NT2/D1 (cell line): ENCODE measurements at regions not wholly inside any gene's neighbourhood (a gene's known extent, or its start where the extent isn't known, plus 50 kb on each side); places are given as distances from the start of the nearest gene placed in this dataset.

ENCODE experiments used
- DNase-seq: peaks from one replicate; pipeline ENCODE4 v3.0.0-alpha.2; 2011; ENCODE audit warnings: low read depth, low spot score
- H3K27me3 ChIP-seq: 2 replicates; pipeline ENCODE4 v1.6.0; 2011; ENCODE audit warnings: mild to moderate bottlenecking; ENCODE audit not compliant: insufficient read length, insufficient read depth
- H3K36me3 ChIP-seq: 2 replicates; pipeline ENCODE4 v1.6.1; 2011; ENCODE audit warnings: mild to moderate bottlenecking, low read length, mixed read lengths; ENCODE audit not compliant: insufficient read depth, insufficient read length
- H3K4me1 ChIP-seq: 2 replicates; pipeline ENCODE4 v1.5.1; 2011; ENCODE audit not compliant: insufficient read depth, insufficient read length
- H3K4me3 ChIP-seq: 2 replicates; pipeline ENCODE4 v1.5.1; 2011; ENCODE audit warnings: low read depth; ENCODE audit not compliant: insufficient read length
- H3K9ac ChIP-seq: 2 replicates; pipeline ENCODE4 v1.6.0; 2011; ENCODE audit warnings: low read depth; ENCODE audit not compliant: insufficient read length
- H3K9me3 ChIP-seq: 2 replicates; pipeline ENCODE4 v1.5.1; 2011; ENCODE audit warnings: mild to moderate bottlenecking, low read length; ENCODE audit not compliant: insufficient read depth
- SUZ12 ChIP-seq: IDR thresholded peaks from 2 replicates; pipeline ENCODE4 v1.6.1; 2011; ENCODE audit not compliant: insufficient read length, insufficient read depth; ENCODE audit errors: extremely low read depth
- YY1 ChIP-seq: IDR thresholded peaks from 2 replicates; pipeline ENCODE4 v1.6.1; 2011; ENCODE audit not compliant: insufficient read length, insufficient read depth
- ZNF274 ChIP-seq: IDR thresholded peaks from 2 replicates; pipeline ENCODE4 v1.6.1; 2011; ENCODE audit warnings: mild to moderate bottlenecking, low read depth, low read length

- H3K4me3 ChIP-seq = no peak overlapping the region
- H3K36me3 ChIP-seq = no peaks in the 10 kb centered on the region
- no peaks in the 10 kb centered on the region for H3K9me3 ChIP-seq
- DNase-seq = no peak
- TF ChIP-seq ZNF274 = no peak
- TF ChIP-seq SUZ12 = no peak
- no peak for TF ChIP-seq YY1
- H3K9ac ChIP-seq = no peak overlapping the region
- H3K27me3 ChIP-seq = no peaks in the 10 kb centered on the region
- H3K4me1 ChIP-seq = no peaks in the 10 kb centered on the region
Measured at GRCh38 chr6:113308266-113308665, 548.9 kb upstream of the MARCKS start.

- no peaks in the 10 kb centered on the region for H3K36me3 ChIP-seq
- H3K4me3 ChIP-seq = no peak overlapping the region
- no peaks in the 10 kb centered on the region for H3K27me3 ChIP-seq
- H3K9ac ChIP-seq = no peak overlapping the region
- TF ChIP-seq YY1 (no peak), ZNF274 (no peak), SUZ12 (no peak)
- DNase-seq = no peak
- no peaks in the 10 kb centered on the region for H3K9me3 ChIP-seq
- no peaks in the 10 kb centered on the region for H3K4me1 ChIP-seq
Measured at GRCh38 chr6:113313841-113314240, 543.3 kb upstream of the MARCKS start.

- no peak for TF ChIP-seq ZNF274
- TF ChIP-seq SUZ12 = no peak
- TF ChIP-seq YY1 = no peak
- Histone ChIP-seq H3K9me3 (no peaks in the 10 kb centered on the region), H3K4me3 (no peak overlapping the region), H3K4me1 (no peaks in the 10 kb centered on the region), H3K36me3 (no peaks in the 10 kb centered on the region), H3K9ac (no peak overlapping the region), H3K27me3 (no peaks in the 10 kb centered on the region)
- DNase-seq = no peak
Measured at GRCh38 chr6:113315165-113315564, 542.0 kb upstream of the MARCKS start.

DNA sequence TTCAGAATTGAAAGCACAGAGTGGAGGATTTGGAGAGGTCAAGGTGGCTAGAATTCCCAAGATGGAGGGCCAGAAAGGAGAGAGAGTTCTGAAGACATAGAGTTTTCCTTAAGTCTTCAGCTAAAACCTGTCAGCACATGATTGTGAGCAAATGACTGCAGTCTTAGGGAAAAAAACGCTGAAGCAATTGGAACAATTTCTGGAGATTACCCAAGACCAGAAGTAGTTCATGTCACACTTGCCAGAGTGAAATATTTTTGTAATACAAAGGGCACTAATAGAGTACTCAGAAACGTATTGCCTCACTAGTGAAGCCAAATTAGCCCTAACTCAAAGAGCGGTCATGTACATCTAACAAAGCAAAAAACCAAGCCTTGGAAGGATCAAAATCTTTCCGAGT lies 541.3 kb upstream of the MARCKS start:
- Histone ChIP-seq H3K9me3 (no peaks in the 10 kb centered on the region), H3K4me3 (no peak overlapping the region), H3K27me3 (no peaks in the 10 kb centered on the region), H3K4me1 (no peaks in the 10 kb centered on the region), H3K36me3 (no peaks in the 10 kb centered on the region), H3K9ac (no peak overlapping the region)
- DNase-seq = no peak
- no peak for TF ChIP-seq SUZ12
- TF ChIP-seq ZNF274 = no peak
- TF ChIP-seq YY1 = no peak

DNA sequence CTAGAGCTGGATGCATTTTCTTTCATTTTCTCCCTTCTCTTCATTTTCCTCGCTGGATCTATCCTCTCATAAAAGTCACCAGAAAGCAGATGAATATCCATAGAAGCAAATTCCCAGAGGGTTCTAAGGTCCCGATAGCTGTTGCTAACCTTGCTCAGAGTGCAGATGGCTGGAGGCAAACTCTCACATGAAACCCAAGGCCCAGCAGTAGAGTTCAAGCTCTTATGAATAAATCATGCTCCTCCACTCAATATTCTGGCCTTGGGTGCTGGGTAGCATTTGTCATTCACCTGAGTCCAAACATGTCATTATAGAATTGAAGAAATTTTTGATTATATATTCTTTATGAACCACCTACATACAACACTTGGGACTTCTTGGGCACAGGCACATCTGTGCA lies 539.7 kb upstream of the MARCKS start:
- H3K4me1 ChIP-seq = no peaks in the 10 kb centered on the region
- no peak for DNase-seq
- H3K9me3 ChIP-seq = no peaks in the 10 kb centered on the region
- no peak overlapping the region for H3K9ac ChIP-seq
- TF ChIP-seq YY1 (no peak), SUZ12 (no peak), ZNF274 (no peak)
- H3K36me3 ChIP-seq = no peaks in the 10 kb centered on the region
- H3K4me3 ChIP-seq = no peak overlapping the region
- no peaks in the 10 kb centered on the region for H3K27me3 ChIP-seq

DNA sequence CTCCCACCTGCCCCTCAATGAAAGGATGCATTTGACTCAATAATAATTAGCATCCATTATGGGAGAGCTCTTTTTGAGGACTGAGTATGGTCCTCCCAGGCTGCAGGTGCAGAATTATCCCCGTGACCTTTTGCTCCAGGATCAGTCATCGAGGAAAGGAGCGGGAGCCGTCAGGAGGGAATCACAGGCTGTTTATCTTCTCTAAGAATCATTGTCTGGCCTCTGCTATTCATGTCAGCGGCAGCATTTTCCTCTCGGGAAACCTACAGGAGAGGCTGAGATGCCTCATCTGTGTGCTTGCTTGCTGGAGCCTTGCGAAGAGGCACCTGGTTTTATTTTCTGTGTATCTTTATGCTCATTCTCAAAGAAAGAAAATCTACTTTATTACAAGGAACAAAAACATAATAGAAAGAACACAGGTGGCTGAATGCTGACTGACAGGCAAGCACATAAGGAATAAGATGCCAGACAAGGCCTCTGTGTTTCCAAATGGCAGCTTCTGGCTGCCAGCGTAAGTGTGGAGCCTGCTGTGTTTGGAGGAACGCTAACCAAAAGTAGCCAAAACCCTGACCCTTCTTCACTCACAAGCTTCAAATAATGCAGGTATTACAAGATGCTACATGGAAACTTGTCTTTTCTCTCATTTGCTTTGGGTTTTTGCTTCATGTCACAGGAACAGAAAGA lies 539.1 kb upstream of the MARCKS start:
- Histone ChIP-seq H3K9me3 (no peaks in the 10 kb centered on the region), H3K27me3 (no peaks in the 10 kb centered on the region), H3K4me1 (no peaks in the 10 kb centered on the region), H3K4me3 (no peak overlapping the region), H3K9ac (no peak overlapping the region), H3K36me3 (no peaks in the 10 kb centered on the region)
- no peak for DNase-seq
- TF ChIP-seq YY1 = no peak
- TF ChIP-seq SUZ12 = no peak
- TF ChIP-seq ZNF274 = no peak

- no peaks in the 10 kb centered on the region for H3K27me3 ChIP-seq
- no peaks in the 10 kb centered on the region for H3K9me3 ChIP-seq
- no peaks in the 10 kb centered on the region for H3K36me3 ChIP-seq
- no peak overlapping the region for H3K9ac ChIP-seq
- TF ChIP-seq ZNF274 = no peak
- no peak for TF ChIP-seq SUZ12
- TF ChIP-seq YY1 = no peak
- H3K4me1 ChIP-seq = no peaks in the 10 kb centered on the region
- no peak overlapping the region for H3K4me3 ChIP-seq
- no peak for DNase-seq
Measured at GRCh38 chr6:113318575-113318917, 538.6 kb upstream of the MARCKS start.

GRCh38 chr6:113320653-113321052 lies 536.5 kb upstream of the MARCKS start:
- H3K9ac ChIP-seq = no peak overlapping the region
- no peaks in the 10 kb centered on the region for H3K27me3 ChIP-seq
- H3K9me3 ChIP-seq = no peaks in the 10 kb centered on the region
- H3K4me1 ChIP-seq = no peaks in the 10 kb centered on the region
- DNase-seq = no peak
- H3K36me3 ChIP-seq = no peaks in the 10 kb centered on the region
- H3K4me3 ChIP-seq = no peak overlapping the region
- no peak for TF ChIP-seq ZNF274
- no peak for TF ChIP-seq SUZ12
